ENCODE measurements at regions not wholly inside any gene's neighbourhood (a gene's known extent, or its start where the extent isn't known, plus 50 kb on each side); places are given as distances from the start of the nearest gene placed in this dataset.

GRCh38 chr5:39624268-39624886 lies 199.6 kb upstream of the DAB2 start:
- TF ChIP-seq CTCF (IDR thresholded peaks at IDR 0.05) (no peak), POLR2A (IDR thresholded peaks at IDR 0.05) (no peak), POLR2AphosphoS5 (IDR thresholded peaks at IDR 0.05) (no peak)
